Choroid plexus epithelial cell (primary cell): ENCODE measurements at regions not wholly inside any gene's neighbourhood (a gene's known extent, or its start where the extent isn't known, plus 50 kb on each side); places are given as distances from the start of the nearest gene placed in this dataset.

Experiments used
- DNase-seq: peaks from one replicate; pipeline ENCODE4 v3.0.0-alpha.2; 2010; ENCODE audit warnings: low read depth
- H3K4me3 ChIP-seq: 2 replicates; pipeline ENCODE4 v1.5.1; 2011; ENCODE audit warnings: low read depth, mild to moderate bottlenecking, control low read depth, low read length, moderate library complexity
- TF ChIP-seq, protein P1 (sequence below): conservative IDR thresholded peaks from 2 replicates; pipeline ENCODE4 v1.5.1; 2011; ENCODE audit warnings: low read depth, mild to moderate bottlenecking, control low read depth, inconsistent platforms, low read length, moderate library complexity

DNA sequence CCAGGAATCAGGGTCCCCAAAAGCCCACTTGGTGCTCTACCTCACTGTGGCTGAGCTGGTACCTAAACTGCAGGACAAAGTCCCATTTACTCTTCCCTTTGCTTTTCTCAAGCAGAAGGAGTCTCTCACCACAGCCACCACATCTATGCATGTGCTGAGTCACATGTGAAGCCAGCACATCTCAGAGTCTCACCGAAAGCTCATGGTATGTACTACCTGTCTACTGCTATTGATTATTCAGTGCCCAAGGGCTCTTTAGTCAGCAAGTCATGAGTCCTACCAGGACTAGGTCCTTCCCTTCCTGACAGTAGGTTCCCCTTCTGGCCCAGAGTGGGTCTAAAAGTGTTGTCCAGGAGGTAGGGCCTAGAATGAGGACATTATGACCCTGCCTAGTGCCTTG, 130.7 kb upstream of the NTRK2 start:
- TF ChIP-seq, protein P1, sequence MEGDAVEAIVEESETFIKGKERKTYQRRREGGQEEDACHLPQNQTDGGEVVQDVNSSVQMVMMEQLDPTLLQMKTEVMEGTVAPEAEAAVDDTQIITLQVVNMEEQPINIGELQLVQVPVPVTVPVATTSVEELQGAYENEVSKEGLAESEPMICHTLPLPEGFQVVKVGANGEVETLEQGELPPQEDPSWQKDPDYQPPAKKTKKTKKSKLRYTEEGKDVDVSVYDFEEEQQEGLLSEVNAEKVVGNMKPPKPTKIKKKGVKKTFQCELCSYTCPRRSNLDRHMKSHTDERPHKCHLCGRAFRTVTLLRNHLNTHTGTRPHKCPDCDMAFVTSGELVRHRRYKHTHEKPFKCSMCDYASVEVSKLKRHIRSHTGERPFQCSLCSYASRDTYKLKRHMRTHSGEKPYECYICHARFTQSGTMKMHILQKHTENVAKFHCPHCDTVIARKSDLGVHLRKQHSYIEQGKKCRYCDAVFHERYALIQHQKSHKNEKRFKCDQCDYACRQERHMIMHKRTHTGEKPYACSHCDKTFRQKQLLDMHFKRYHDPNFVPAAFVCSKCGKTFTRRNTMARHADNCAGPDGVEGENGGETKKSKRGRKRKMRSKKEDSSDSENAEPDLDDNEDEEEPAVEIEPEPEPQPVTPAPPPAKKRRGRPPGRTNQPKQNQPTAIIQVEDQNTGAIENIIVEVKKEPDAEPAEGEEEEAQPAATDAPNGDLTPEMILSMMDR = no peak
- no peak overlapping the region for H3K4me3 ChIP-seq
- no peak for DNase-seq

- DNase-seq = no peak
- H3K4me3 ChIP-seq = no peak overlapping the region
- TF ChIP-seq, protein P1 = no peak
Observed at GRCh38 chr9:84542554-84542953, 127.0 kb upstream of the NTRK2 start.

GRCh38 chr9:84554069-84554664, 115.4 kb upstream of the NTRK2 start:
- no peak for DNase-seq
- TF ChIP-seq, protein P1 = no peak
- H3K4me3 ChIP-seq = no peak overlapping the region

- TF ChIP-seq, protein P1 = no peak
- DNase-seq = no peak
- H3K4me3 ChIP-seq = no peak overlapping the region
Observed at GRCh38 chr9:84556556-84556955, 113.0 kb upstream of the NTRK2 start.

GRCh38 chr9:84557751-84558150, 111.8 kb upstream of the NTRK2 start:
- no peak overlapping the region for H3K4me3 ChIP-seq
- TF ChIP-seq, protein P1 = no peak
- no peak for DNase-seq

DNA sequence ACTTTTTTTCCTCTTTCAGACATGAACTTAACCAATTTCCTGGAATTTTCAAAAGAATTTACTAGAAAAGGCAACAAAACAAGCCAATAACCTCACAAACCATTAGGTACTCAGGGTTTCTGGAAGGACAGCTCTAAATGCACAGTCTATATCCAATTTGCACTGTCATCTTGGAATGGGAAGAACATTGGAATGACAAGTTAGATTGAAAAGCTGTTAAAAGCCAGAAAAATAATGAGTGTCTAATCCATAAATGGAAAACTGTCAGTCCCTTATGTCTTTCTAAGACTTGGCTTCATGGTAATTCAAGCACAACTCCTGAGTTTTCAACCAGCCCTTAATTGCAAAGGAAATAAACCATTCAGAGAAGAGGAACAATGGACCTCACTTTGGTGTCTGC, 105.8 kb upstream of the NTRK2 start:
- TF ChIP-seq, protein P1 = no peak
- DNase-seq = no peak
- H3K4me3 ChIP-seq = no peak overlapping the region

- no peak overlapping the region for H3K4me3 ChIP-seq
- TF ChIP-seq, protein P1 = no peak
- DNase-seq = no peak
Observed at GRCh38 chr9:84567805-84568204, 101.7 kb upstream of the NTRK2 start.
